ENCODE measurements at regions not wholly inside any gene's neighbourhood (a gene's known extent, or its start where the extent isn't known, plus 50 kb on each side); places are given as distances from the start of the nearest gene placed in this dataset.

- no peak for DNase-seq
These were observed 240.0 kb upstream of the LARGE1 start for GRCh38 chr22:34160141-34160783.

DNA sequence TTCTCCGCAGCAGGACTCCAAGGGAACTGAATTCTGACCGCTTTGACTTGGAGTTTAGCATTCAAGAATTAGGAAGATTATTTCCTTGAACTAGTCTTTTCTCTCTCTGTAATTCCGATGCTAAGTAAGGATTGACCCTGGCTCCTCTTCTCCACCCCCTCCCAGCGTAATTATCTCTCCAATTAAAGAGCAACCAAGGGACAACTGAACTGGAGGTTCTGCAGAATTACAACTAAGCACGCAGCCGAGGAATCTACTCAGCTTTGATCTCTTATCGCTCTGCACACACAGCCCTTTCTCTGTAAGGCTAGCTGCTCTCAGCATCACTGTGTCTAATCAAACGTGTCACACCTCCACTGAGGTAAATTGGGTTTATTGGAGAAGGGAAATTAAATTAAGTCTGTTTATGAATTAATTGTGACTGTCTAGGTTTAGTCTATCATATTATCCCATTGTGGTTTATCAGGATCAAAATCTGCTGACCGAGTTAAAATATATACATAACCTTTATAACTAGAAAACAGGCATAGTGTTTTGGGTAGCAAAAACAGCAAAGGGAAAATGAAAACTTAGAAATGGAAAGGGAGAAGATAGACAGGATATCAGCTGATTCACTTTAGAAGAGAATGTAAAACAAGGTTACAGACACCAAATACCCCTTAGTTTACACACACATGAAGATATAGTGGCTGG is 241.3 kb upstream of the LARGE1 start:
- no peak for DNase-seq

- no peak for DNase-seq
These were observed 278.7 kb upstream of the LARGE1 start for GRCh38 chr22:34198976-34199375.

GRCh38 chr22:34210301-34210700 is 290.0 kb upstream of the LARGE1 start:
- no peak for DNase-seq

GRCh38 chr22:34214372-34214771 is 294.1 kb upstream of the LARGE1 start:
- DNase-seq = no peak

- no peak for DNase-seq
These were observed 305.0 kb upstream of the LARGE1 start for GRCh38 chr22:34225278-34225677.

GRCh38 chr22:34236527-34236926 is 316.3 kb upstream of the LARGE1 start:
- DNase-seq = no peak

DNA sequence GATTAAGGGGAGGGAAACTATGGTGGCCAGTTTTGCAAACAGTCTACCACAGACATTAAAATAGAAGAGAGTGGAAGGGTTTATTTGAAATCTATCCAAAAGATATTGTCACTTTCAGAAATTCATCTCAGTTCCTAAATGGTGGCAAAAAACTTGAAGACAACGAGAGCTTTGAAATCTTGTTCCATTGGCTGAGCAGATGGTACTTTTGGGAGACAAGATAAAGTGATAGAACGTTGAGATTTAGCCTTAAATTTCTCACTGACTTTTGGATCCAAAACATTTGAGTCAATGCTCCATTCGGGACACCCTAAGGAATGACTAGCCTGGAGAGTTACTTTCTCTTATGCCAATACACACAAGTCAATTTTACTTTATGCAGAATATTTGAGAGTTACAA is 319.1 kb upstream of the LARGE1 start:
- DNase-seq = no peak

GRCh38 chr22:34243023-34243422 is 322.7 kb upstream of the LARGE1 start:
- no peak for DNase-seq

GRCh38 chr22:34255042-34255441 is 334.8 kb upstream of the LARGE1 start:
- DNase-seq = no peak

DNA sequence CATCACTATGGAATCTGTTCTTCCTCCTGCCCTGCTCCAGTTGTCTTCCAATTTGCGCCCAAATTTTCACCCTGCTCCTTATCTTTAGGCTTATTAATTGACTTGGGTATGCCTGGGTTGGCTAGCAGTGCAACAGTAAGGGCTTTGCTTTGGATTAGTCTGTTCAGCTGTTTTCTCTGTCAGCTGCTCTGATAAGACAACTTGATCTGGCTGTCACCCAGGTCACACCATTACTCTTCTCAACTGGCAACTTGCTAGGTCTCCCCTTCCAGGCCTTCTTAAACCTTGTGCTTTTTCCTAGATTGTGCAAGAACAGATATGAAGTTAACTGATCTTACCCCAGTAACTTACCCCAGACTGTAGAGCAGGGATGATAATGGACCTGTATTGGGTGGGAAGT is 357.8 kb upstream of the LARGE1 start:
- DNase-seq = no peak

DNA sequence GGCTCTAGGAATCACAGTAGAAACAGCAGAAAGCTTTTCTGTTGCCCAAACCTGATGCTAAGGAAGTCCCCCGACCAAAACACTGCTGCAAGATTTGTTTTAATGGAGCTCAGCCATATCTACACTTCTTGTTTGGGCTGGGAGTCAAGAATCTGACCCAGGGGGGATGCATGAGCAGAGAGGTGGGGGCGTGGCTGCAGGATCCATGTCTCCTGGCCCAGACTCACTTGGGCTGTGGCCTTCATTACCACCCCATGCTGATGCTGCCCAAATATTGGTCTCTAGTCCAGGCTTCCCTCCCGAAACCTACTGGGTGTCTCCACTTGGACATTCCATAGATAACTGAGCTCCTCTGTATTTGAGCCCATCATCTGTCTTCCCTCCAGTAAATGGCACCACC is 361.5 kb upstream of the LARGE1 start:
- DNase-seq = no peak

GRCh38 chr22:34283844-34284243 is 363.6 kb upstream of the LARGE1 start:
- no peak for DNase-seq

DNA sequence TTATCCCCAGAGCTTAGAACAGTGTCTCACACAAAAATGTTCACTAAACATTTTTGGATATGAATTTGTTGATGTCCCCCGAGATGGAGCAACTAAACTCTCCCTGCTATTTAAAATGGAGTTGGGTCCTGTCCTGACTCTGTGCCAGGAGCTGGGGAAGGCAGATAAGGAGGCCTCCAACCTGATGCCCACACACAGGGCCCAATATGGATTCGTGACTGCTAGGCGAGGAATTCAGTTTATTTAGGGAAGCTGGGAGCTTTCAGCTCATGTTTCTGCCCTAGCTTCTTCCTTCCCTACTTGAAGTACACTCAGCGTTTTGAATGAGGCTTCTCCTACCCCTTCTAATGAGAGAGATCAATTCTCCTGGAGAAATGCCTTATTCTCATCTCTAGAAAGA is 373.0 kb upstream of the LARGE1 start:
- no peak for DNase-seq

DNA sequence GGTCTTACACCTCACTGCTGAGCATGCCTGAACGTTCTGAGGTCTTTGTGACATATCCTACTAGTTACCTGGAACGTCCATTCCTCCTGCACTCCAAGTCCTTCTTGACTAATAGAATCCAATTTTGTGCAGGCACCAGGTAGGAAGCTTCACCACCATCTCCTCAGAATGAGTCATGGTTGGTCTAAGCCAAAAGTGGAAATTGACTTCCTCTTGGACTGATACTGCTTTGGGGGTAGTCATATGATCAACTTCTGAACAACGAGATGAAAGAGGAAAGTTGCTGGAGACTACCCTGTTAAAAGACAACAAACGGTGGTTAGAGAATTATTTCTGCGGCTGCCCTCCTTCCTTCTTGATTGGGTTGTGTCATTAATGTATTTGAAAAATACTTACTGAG is 374.2 kb upstream of the LARGE1 start:
- no peak for DNase-seq

DNA sequence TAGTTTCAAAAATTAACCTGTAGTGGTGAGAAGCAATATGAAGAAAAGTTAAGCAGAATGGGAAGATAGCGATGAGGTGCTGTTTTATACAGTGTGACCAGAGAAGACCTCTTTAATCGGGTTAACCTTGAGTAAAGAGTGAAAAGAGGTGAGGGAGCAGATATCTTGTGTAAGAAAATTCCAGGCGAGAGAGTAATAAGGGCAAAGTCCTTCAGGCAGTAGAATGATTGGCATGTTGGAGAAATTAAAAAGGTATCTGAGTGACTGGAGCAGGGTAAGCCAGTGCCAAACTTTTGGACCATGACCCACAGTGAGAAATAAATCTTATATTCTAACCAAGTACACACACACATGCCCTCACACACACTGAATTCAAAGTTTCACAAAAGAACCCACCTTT is 374.7 kb upstream of the LARGE1 start:
- no peak for DNase-seq

- DNase-seq = no peak
These were observed 376.2 kb upstream of the LARGE1 start for GRCh38 chr22:34296461-34296860.

- no peak for DNase-seq
These were observed 377.4 kb upstream of the LARGE1 start for GRCh38 chr22:34297536-34298120.

DNA sequence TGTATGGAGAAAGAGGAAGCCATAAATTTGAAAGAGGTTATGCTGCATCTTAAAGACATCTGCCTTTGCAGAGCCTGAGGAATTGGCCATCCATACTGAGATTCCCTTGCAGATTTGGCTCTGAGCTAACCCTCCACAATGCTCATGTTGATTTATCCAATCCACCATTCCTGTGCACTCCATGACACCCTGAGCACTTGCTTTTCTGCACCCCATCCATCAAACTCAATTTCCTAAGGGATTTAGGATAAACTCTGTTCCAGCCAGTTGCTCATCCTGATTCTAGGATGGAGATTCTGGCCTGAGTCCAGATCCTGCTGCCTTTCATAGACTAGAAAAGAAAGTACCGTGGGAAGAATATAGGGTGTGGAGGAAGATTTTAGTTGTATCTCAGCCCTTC is 379.2 kb upstream of the LARGE1 start:
- no peak for DNase-seq

DNA sequence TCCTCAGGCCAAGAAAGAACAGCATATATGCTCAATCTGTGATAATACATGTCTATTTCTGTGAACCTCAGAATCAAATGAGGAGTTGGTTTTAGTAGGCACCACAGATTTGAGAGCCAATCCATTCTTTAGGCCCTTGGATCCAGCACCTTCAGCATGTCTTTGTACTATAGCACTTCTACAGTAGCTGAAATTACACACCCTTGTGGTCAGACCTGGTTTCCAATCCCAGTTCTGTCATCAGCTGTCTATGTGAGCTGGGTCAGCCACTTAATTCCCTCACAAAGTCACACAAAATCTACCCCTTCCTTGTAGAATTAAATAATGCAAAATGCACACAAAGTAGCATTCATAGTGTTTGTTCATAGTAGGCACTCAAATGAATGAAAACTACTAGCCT is 381.3 kb upstream of the LARGE1 start:
- no peak for DNase-seq

DNA sequence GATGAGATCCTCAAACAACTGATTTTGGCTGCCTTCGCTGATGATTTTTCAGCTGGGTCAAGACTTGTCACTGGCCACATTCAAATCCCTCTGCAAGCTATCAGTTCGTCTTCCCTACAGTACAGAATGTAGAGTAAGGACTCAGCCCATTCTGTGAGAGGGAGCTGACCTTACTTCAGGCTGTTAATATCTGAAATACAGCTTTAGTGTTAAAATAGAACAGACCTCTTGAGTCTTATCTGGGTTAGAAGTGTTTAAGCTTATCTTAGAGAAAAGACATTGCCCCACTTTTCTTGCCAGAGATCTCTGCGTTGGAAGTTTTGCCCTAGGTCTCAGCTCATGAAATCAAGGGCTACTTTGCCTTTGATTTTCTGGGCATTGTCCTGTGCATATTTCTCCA is 383.4 kb upstream of the LARGE1 start:
- no peak for DNase-seq

GRCh38 chr22:34306361-34306760 is 386.1 kb upstream of the LARGE1 start:
- DNase-seq = no peak

DNA sequence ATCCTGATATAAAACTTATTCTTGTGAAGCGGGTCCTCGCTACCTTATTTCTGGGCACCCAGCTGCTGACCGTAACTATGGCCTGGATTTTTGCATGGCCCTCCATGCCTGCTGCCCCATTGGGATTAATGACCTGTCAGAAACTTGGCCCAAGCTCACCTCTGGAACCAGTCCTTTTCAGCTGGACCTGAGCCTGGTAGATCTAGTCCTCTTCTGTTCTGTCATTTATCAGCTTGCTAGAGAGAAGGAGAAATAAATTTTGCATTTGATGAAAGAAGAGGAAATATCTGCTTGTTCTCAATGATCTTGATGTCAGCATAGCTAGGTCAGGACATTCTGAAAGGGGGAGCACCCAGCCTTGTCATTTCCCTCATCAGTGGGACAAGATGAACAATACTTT is 387.8 kb upstream of the LARGE1 start:
- no peak for DNase-seq

GRCh38 chr22:34319346-34319745 is 399.1 kb upstream of the LARGE1 start:
- DNase-seq = no peak

DNA sequence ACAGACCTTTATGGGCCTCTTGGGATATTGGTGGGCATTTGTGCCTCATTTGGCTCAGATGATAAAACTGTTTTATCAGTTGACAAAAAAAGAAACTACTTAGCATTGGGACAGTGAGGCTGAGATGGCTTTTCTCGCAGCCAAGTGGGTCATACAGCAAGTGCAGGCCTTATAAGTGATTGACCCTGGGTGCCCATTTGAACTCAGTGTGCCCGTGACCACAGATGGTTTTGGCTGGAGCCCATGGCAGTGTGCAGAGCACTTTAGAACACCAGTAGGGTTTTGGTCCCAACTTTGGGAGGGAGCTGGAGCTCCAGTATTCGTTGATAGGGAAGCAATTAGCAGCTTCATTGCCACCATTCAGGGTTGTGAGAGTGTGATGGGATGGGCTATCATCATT is 404.5 kb upstream of the LARGE1 start:
- DNase-seq = no peak

Measured in CD4-positive, alpha-beta T cell treated with Interleukin-10 for 1 hour (primary cell).